ENCODE measurements at regions not wholly inside any gene's neighbourhood (a gene's known extent, or its start where the extent isn't known, plus 50 kb on each side); places are given as distances from the start of the nearest gene placed in this dataset.

DNA sequence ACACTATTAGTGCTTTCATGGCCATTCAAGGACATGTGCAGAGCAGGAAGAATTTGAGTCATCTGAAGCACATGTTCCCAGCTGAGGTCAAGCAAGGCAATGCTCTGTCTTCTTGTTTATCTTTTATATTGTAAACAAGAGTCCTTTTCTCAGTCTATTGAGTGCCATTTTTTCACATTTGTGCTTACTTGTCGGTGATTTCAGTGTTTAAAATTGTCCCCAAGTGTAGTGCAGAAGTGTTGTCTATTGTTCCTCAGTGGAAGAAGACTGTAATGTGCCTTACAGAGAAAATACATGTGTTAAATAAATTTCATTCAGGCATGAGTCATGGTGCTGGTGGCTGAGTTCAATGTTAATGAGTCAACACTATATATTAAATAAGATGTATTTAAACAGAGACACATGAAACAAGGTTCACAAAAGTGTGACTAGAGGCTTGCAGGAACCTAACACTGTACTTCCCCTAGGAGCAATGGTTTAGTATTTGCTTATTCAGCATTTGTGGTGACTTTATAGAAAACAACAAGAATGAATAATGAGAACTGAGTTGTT lies 391.1 kb downstream of the LRIG3 start:
- TF ChIP-seq, protein P1, sequence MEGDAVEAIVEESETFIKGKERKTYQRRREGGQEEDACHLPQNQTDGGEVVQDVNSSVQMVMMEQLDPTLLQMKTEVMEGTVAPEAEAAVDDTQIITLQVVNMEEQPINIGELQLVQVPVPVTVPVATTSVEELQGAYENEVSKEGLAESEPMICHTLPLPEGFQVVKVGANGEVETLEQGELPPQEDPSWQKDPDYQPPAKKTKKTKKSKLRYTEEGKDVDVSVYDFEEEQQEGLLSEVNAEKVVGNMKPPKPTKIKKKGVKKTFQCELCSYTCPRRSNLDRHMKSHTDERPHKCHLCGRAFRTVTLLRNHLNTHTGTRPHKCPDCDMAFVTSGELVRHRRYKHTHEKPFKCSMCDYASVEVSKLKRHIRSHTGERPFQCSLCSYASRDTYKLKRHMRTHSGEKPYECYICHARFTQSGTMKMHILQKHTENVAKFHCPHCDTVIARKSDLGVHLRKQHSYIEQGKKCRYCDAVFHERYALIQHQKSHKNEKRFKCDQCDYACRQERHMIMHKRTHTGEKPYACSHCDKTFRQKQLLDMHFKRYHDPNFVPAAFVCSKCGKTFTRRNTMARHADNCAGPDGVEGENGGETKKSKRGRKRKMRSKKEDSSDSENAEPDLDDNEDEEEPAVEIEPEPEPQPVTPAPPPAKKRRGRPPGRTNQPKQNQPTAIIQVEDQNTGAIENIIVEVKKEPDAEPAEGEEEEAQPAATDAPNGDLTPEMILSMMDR (IDR thresholded peaks at IDR 0.05) = no peak
- no peak for TF ChIP-seq ZFX (IDR thresholded peaks at IDR 0.05; ENCODE audit: borderline replicate concordance)
